ENCODE measurements at regions not wholly inside any gene's neighbourhood (a gene's known extent, or its start where the extent isn't known, plus 50 kb on each side); places are given as distances from the start of the nearest gene placed in this dataset.
"Not testable (repeated sequence)": the region's sequence is repeated elsewhere in the genome, so short reads cannot be mapped to it uniquely, and the experiment has no call there.

DNA sequence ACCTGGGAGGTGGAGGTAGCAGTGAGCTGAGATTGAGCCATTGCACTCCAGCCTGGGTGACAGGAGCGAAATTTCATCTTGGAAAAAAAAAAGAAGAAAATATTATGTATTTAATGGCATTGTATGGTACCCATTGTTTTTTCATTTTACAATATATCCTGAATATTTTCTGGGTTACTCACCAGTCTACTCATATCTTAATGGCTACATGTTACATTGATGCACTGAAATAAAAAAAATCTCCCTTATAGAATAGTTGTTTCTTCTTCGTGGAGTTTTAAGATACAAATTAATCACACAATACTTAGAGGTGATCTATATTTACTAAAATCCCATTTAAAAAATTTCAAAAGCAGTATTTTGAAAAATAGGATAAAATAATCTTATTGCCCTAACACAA lies 66.3 kb upstream of the XPO1 start:
- H3K27ac ChIP-seq = no peak overlapping the region
- no peaks in the 10 kb centered on the region for H3K9me3 ChIP-seq
- no peak overlapping the region for H3K9ac ChIP-seq (ENCODE audit: low read depth in 2 of 2, low read length in 2 of 2)
- H3K4me1 ChIP-seq = no peaks in the 10 kb centered on the region
- no peak overlapping the region for H3K4me3 ChIP-seq
- intact Hi-C loops (cut with DNase I) = no loop called here
- TF ChIP-seq, protein P1, sequence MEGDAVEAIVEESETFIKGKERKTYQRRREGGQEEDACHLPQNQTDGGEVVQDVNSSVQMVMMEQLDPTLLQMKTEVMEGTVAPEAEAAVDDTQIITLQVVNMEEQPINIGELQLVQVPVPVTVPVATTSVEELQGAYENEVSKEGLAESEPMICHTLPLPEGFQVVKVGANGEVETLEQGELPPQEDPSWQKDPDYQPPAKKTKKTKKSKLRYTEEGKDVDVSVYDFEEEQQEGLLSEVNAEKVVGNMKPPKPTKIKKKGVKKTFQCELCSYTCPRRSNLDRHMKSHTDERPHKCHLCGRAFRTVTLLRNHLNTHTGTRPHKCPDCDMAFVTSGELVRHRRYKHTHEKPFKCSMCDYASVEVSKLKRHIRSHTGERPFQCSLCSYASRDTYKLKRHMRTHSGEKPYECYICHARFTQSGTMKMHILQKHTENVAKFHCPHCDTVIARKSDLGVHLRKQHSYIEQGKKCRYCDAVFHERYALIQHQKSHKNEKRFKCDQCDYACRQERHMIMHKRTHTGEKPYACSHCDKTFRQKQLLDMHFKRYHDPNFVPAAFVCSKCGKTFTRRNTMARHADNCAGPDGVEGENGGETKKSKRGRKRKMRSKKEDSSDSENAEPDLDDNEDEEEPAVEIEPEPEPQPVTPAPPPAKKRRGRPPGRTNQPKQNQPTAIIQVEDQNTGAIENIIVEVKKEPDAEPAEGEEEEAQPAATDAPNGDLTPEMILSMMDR (IDR thresholded peaks at IDR 0.05) = no peak
- DNase-seq = no peak
- H3K36me3 ChIP-seq = no peaks in the 10 kb centered on the region
- H3K27me3 ChIP-seq = no peaks in the 10 kb centered on the region

DNA sequence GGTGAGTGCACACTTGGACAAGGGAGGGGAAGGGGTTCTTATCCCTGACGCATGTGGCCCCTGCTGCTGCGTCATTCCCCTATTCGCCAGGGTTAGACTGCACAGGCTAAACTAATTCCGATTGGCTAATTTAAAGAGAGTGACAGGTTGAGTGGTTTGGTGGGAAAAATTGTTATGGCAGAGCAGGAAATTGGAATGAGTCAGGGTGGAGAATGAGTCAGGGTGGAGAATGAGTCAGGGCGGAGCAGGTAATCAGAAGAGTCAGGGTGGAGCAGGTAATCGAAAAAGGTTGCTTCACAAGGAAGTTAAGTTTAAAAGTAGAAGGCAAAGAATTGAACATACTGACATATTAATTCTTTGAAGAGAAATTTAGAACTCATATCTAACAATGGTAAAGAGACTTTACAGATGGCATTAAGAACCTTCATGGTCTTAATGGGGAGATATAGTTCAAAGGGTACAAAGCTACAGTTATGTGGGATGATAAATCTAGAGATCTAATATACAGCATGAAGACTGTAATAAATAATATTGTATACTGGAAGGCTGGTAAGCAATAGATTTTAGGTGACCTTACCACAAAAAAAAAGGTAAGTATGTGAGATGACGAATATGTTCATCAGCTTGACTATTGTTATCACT lies 60.5 kb upstream of the XPO1 start:
- H3K9me3 ChIP-seq; H3K27me3 ChIP-seq; H3K9ac ChIP-seq (ENCODE audit: low read depth in 2 of 2, low read length in 2 of 2); H3K27ac ChIP-seq; H3K4me1 ChIP-seq; intact Hi-C loops (cut with DNase I); H3K36me3 ChIP-seq; H3K4me3 ChIP-seq: not testable (repeated sequence)
- peak; percentile 34 for DNase-seq

DNA sequence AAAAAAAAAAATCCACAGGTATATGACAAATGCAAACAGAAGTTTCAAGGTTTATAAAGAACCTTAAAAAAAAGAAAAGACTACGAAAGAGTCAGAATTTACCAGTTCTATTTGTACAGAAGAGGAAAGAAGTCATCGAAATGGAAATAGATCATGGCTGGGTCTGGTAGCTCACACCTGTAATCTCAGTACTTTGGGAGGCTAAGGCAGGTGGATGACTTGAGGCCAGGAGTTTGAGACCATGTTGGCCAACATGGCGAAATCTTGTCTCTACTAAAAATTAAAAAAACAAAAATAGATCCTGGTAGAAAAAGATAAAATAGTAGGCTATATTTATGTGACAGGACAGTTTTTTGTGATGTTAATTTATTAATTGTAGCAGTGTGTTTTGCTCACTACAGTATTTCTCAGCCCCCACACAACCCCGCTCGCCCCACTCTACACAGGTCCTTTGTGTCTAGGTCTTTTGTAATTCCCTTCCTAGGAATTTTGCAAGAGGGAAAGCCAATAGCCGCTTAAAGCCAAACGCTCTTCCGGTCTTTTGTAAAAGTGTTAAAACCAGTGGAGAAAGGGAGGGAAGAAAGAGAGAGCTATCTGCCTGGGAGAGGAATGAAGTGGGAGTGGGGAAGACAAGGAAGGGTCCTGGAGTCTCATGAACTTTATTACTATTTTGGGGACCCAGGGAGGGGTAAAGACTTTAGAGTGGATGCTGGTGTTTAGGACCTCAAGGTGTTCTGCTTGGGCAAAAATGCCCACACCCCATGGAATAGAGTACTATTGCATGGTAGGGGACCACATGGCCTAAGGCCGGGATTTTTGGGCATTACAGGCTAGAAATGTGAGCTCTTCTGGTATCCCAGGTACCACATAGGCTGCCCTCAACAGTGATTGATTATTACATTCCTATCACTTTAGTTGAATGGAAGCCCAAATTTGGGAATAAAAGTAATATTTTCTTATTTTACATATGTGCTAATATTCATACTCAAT lies 59.4 kb upstream of the XPO1 start:
- no peaks in the 10 kb centered on the region for H3K9me3 ChIP-seq
- no peaks in the 10 kb centered on the region for H3K27me3 ChIP-seq
- no peak overlapping the region for H3K9ac ChIP-seq (ENCODE audit: low read depth in 2 of 2, low read length in 2 of 2)
- H3K36me3 ChIP-seq = no peaks in the 10 kb centered on the region
- no peak for DNase-seq
- no peak overlapping the region for H3K4me3 ChIP-seq
- intact Hi-C loops (cut with DNase I) = no loop called here
- H3K27ac ChIP-seq = no peak overlapping the region
- H3K4me1 ChIP-seq = no peaks in the 10 kb centered on the region
- TF ChIP-seq, protein P1 (IDR thresholded peaks at IDR 0.05) = no peak

DNA sequence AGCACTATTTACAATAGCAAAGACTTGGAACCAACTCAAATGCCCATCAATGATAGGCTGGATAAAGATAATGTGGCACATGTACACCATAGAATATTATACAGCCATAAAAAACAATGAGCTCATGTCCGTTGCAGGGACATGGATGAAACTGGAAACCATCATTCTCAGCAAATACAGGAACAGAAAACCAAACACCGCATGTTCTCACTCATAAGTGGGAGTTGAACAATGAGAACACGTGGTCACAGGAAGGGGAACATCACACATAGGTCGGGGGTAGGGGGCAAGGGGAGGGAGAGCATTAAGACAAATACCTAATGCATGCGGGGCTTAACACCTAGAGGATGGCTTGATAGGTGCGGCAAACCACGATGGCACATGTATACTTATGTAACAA lies 56.0 kb upstream of the XPO1 start:
- H3K9ac ChIP-seq (ENCODE audit: low read depth in 2 of 2, low read length in 2 of 2); H3K9me3 ChIP-seq; H3K36me3 ChIP-seq; DNase-seq; H3K27me3 ChIP-seq; H3K4me3 ChIP-seq; intact Hi-C loops (cut with DNase I); H3K4me1 ChIP-seq; H3K27ac ChIP-seq: not testable (repeated sequence)

DNA sequence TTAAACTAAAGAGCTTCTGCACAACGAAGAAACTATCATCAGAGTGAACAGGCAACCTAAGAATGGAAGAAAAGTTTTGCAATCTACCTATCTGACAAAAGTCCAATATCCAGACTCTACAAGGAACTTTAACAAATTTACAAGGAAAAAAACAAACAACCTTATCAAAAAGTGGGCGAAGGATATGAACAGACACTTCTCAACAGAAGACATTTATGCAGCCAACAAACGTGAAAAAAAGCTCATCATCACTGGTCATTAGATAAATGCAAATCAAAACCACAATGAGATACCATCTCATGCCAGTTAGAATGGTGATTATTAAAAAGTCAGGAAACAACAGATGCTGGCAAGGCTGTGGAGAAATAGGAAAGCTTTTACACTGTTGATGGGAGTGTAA lies 55.5 kb upstream of the XPO1 start:
- H3K27me3 ChIP-seq; H3K27ac ChIP-seq; H3K9me3 ChIP-seq; H3K36me3 ChIP-seq; H3K4me3 ChIP-seq; H3K9ac ChIP-seq (ENCODE audit: low read depth in 2 of 2, low read length in 2 of 2); H3K4me1 ChIP-seq; DNase-seq; intact Hi-C loops (cut with DNase I): not testable (repeated sequence)

DNA sequence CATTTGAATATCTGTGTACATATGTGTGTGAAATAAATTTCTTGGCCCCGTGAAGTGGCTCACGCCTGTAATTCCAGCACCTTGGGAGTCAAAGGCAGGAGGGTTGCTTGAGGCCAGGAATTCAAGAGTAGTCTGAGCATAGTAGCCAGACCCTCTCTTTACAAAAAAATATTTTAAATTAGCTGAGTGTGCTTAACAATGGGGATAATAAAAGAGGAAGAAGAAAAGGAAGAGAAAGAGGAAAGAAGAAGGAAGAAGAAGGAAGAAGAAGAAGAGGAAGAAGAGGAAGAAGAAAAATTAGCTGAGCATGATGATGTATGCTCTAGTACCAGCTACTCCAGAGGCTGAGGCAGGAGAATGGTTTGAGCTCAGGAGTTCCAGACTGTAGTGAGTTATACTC lies 52.1 kb upstream of the XPO1 start:
- no peaks in the 10 kb centered on the region for H3K27me3 ChIP-seq
- H3K36me3 ChIP-seq = no peaks in the 10 kb centered on the region
- H3K9me3 ChIP-seq = no peaks in the 10 kb centered on the region
- intact Hi-C loops (cut with DNase I) = no loop called here
- H3K4me1 ChIP-seq = no peaks in the 10 kb centered on the region
- H3K4me3 ChIP-seq = no peak overlapping the region
- H3K9ac ChIP-seq (ENCODE audit: low read depth in 2 of 2, low read length in 2 of 2) = no peak overlapping the region
- DNase-seq = no peak
- no peak overlapping the region for H3K27ac ChIP-seq
- TF ChIP-seq, protein P1 (IDR thresholded peaks at IDR 0.05) = no peak

DNA sequence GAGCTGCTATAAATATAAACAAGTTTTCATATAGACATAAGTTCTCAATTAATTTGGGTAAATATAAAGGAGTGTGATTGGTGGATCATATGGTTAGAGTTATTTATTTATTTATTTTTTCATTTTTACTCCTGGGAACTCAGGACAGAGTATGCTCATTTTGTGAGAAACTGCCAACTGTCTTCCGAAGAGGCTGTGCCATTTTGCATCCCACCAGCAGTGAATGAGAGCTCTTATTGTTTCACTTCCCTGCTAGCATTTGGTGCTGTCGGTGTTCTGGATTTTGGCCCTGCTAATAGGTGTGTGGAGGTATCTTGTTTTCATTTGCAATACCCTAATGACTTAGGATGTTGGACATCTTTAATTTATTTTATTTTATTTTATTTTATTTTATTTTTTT lies 50.4 kb upstream of the XPO1 start:
- H3K4me3 ChIP-seq = no peak overlapping the region
- intact Hi-C loops (cut with DNase I) = no loop called here
- no peaks in the 10 kb centered on the region for H3K27me3 ChIP-seq
- H3K9me3 ChIP-seq = no peaks in the 10 kb centered on the region
- no peaks in the 10 kb centered on the region for H3K4me1 ChIP-seq
- TF ChIP-seq, protein P1 (IDR thresholded peaks at IDR 0.05) = no peak
- H3K27ac ChIP-seq = no peak overlapping the region
- H3K9ac ChIP-seq (ENCODE audit: low read depth in 2 of 2, low read length in 2 of 2) = no peak overlapping the region
- no peaks in the 10 kb centered on the region for H3K36me3 ChIP-seq
- no peak for DNase-seq
